Cardiac muscle cell (in vitro differentiated cells and primary cell): ENCODE measurements at regions not wholly inside any gene's neighbourhood (a gene's known extent, or its start where the extent isn't known, plus 50 kb on each side); places are given as distances from the start of the nearest gene placed in this dataset.

Source experiments
- DNase-seq, 2 donors: peaks; one replicate each; pipeline versions ENCODE4 v3.0.0 to v3.0.0-alpha.2; 2010 to 2017; ENCODE audit warnings: low read depth in 1 of 2, low spot score in 1 of 2
- H3K27ac ChIP-seq: fragments of 200-600 bp; sonication (generic); 2 replicates; pipeline ENCODE4 v1.5.1; 2016
- H3K27me3 ChIP-seq: fragments of 200-600 bp; sonication (generic); 2 replicates; pipeline ENCODE4 v1.6.0; 2016; ENCODE audit warnings: control low read depth
- H3K36me3 ChIP-seq: fragments of 200-600 bp; sonication (generic); 2 replicates; pipeline ENCODE4 v1.5.1; 2016; ENCODE audit warnings: control low read depth
- H3K4me1 ChIP-seq: fragments of 200-600 bp; sonication (generic); 2 replicates; pipeline ENCODE4 v1.8.1; 2017; ENCODE audit warnings: low read depth, mild to moderate bottlenecking, mixed run types
- H3K4me3 ChIP-seq: fragments of 200-600 bp; sonication (generic); 2 replicates; pipeline ENCODE4 v1.5.1; 2016; ENCODE audit warnings: mild to moderate bottlenecking
- H3K9me3 ChIP-seq: fragments of 200-600 bp; sonication (generic); 2 replicates; pipeline ENCODE4 v1.5.1; 2017; ENCODE audit warnings: low read depth, mild to moderate bottlenecking, control low read depth
- TF ChIP-seq, protein P1 (sequence below): IDR thresholded peaks from 2 replicates; pipeline ENCODE4 v1.5.1; 2012; ENCODE audit warnings: low read depth, mild to moderate bottlenecking, low read length

DNA sequence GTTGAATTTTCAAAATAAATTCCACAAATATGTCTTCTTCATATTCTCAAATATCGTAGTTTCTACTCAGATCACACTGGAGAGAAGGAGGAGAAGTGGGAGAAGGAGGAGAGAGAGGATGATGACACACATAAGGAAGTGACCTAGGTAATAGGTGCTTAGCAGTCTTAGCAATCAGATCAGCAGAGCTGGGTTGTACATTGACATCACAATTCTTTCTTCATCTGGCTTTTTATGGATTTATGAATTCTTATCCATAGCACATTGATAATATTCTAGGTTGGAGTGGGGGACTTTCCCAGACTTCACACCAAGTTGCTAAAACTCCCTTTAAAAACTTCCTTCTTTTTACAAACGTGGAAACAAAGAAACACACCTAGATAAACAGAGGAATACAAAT lies 86.9 kb downstream of the FGF9 start:
- no peaks in the 10 kb centered on the region for H3K36me3 ChIP-seq
- H3K4me1 ChIP-seq, result no peaks in the 10 kb centered on the region
- no peak for DNase-seq
- no peak overlapping the region for H3K27ac ChIP-seq
- H3K9me3 ChIP-seq, result no peaks in the 10 kb centered on the region
- TF ChIP-seq, protein P1, sequence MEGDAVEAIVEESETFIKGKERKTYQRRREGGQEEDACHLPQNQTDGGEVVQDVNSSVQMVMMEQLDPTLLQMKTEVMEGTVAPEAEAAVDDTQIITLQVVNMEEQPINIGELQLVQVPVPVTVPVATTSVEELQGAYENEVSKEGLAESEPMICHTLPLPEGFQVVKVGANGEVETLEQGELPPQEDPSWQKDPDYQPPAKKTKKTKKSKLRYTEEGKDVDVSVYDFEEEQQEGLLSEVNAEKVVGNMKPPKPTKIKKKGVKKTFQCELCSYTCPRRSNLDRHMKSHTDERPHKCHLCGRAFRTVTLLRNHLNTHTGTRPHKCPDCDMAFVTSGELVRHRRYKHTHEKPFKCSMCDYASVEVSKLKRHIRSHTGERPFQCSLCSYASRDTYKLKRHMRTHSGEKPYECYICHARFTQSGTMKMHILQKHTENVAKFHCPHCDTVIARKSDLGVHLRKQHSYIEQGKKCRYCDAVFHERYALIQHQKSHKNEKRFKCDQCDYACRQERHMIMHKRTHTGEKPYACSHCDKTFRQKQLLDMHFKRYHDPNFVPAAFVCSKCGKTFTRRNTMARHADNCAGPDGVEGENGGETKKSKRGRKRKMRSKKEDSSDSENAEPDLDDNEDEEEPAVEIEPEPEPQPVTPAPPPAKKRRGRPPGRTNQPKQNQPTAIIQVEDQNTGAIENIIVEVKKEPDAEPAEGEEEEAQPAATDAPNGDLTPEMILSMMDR, result no peak
- no peak overlapping the region for H3K4me3 ChIP-seq
- no peaks in the 10 kb centered on the region for H3K27me3 ChIP-seq

DNA sequence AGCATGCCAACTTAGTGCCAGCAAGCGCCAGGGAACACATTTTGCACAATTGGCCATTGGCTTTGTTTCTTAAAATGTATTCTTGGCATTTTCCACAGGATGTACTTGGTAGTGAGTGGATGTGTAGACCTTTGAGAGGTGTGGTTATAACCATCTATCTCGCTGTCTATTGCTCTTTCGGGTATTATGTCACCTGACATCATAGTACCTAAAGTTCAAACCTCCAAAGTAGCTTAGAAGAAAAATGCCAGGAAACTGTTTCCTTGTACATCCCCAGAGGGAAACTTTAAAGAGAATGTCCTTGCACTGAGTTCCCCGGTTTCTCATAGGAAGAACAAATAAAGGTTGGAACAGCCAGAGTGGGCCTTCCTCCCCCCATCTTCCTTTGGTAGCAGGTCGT lies 87.6 kb downstream of the FGF9 start:
- Histone ChIP-seq H3K9me3 (no peaks in the 10 kb centered on the region), H3K27ac (no peak overlapping the region), H3K4me3 (no peak overlapping the region), H3K4me1 (no peaks in the 10 kb centered on the region), H3K36me3 (no peaks in the 10 kb centered on the region), H3K27me3 (no peaks in the 10 kb centered on the region)
- no peak for DNase-seq
- TF ChIP-seq, protein P1, result no peak

DNA sequence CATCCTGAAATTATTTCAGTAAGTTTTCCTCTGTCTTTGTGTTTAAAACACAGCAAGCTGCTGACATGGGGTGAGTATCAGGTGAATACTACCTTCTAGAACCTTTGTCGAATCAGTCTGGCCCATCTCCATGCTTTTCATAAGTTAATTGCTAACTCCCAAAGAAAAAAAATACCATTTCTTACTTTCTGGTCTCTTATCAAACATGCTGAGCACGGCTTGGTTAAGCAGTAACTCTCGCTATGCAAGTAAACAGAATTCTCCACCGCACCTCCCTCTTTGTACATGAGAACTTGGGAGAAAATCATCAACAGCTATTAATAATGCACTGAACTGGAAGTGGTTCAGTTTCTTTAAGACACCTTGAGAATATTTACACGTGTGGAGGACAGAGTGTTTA lies 88.6 kb downstream of the FGF9 start:
- no peak overlapping the region for H3K27ac ChIP-seq
- H3K36me3 ChIP-seq, result no peaks in the 10 kb centered on the region
- H3K4me1 ChIP-seq, result no peaks in the 10 kb centered on the region
- no peaks in the 10 kb centered on the region for H3K27me3 ChIP-seq
- TF ChIP-seq, protein P1, result no peak
- no peak for DNase-seq
- H3K4me3 ChIP-seq, result no peak overlapping the region
- H3K9me3 ChIP-seq, result no peaks in the 10 kb centered on the region

DNA sequence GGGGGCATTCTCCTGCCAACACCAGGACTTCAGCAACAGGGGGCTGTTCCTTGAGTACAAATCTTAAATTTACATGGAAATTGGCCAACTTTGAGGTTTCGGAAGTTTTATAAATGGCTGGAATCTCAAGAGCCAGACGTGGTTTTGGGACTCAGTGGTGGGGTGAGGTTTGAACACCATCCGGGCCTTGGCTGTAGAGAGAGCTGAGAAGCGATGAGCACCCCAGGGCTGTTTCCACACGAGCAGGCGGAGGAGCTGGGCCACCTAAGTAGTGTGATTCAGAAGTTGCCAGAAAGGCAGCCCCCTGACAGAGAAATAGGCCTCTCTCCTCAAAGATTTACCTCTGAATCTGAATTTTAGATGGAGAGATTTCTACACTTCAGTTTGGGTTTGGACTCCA lies 89.0 kb downstream of the FGF9 start:
- H3K36me3 ChIP-seq, result no peaks in the 10 kb centered on the region
- H3K27ac ChIP-seq, result no peak overlapping the region
- TF ChIP-seq, protein P1, result no peak
- no peaks in the 10 kb centered on the region for H3K4me1 ChIP-seq
- H3K4me3 ChIP-seq, result no peak overlapping the region
- no peaks in the 10 kb centered on the region for H3K27me3 ChIP-seq
- DNase-seq, result no peak
- H3K9me3 ChIP-seq, result no peaks in the 10 kb centered on the region

DNA sequence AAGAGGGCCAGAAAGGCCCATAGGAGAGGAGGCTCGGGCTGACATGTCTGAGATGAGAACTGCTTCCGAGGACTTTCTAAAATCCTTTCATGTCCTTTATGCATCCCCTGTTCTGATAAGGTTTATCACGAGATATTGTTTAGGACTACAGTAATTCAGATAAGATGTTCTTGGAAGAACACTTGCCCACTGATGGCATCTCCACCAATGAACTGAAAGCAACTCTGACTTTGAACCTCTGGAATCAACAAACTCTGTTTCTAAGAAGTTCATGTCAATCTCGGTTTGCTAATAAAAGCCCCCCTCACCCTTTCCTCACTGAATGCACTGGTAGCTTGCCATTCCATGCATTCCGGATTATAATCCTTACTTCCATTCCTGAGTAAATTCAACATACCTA lies 90.9 kb downstream of the FGF9 start:
- no peaks in the 10 kb centered on the region for H3K4me1 ChIP-seq
- H3K4me3 ChIP-seq, result no peak overlapping the region
- no peaks in the 10 kb centered on the region for H3K36me3 ChIP-seq
- TF ChIP-seq, protein P1, result no peak
- no peaks in the 10 kb centered on the region for H3K27me3 ChIP-seq
- no peaks in the 10 kb centered on the region for H3K9me3 ChIP-seq
- no peak for DNase-seq
- no peak overlapping the region for H3K27ac ChIP-seq

DNA sequence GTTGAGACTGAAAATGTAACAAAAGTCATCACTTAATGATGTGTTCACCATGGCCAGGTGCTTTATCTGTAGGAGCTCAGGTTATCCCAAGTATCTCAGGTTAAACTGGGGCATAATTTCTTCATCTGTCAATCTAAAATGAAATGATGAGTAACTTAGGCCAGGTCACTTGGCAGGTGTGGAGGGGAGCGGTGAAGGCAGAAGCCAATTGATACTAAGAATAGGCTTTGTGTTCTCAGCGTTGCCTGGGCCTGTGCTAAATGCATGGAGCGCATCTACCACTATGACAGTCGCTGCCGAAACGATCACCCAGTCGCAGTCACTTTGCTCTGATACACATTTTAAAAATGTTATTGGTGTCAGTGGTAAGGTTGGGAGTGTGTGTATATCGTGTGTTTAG lies 91.6 kb downstream of the FGF9 start:
- no peak overlapping the region for H3K4me3 ChIP-seq
- DNase-seq, result no peak
- no peaks in the 10 kb centered on the region for H3K36me3 ChIP-seq
- no peaks in the 10 kb centered on the region for H3K27me3 ChIP-seq
- no peaks in the 10 kb centered on the region for H3K4me1 ChIP-seq
- no peaks in the 10 kb centered on the region for H3K9me3 ChIP-seq
- no peak overlapping the region for H3K27ac ChIP-seq
- TF ChIP-seq, protein P1, result no peak
